ENCODE measurements at regions not wholly inside any gene's neighbourhood (a gene's known extent, or its start where the extent isn't known, plus 50 kb on each side); places are given as distances from the start of the nearest gene placed in this dataset.

GRCh38 chr10:117944676-117945447 is 101.9 kb downstream of the RAB11FIP2 start:
- no peak for TF ChIP-seq CTCF (conservative IDR thresholded peaks at IDR 0.05; ENCODE audit: low read depth in 2 of 2)
- TF ChIP-seq POLR2AphosphoS5 (IDR thresholded peaks at IDR 0.05; ENCODE audit: low read depth): no peak
- TF ChIP-seq EZH2 (IDR thresholded peaks at IDR 0.05; ENCODE audit: low read depth, unreplicated experiment): no peak
- no peak for TF ChIP-seq EZH2phosphoT487 (IDR thresholded peaks at IDR 0.05; ENCODE audit: unreplicated experiment)
- no peak for TF ChIP-seq ZNF331 (CRISPR knock-in tag; IDR thresholded peaks at IDR 0.05; ENCODE audit: low read depth)
- no peak for TF ChIP-seq REST (IDR thresholded peaks at IDR 0.05; ENCODE audit: unreplicated experiment)

Measured in GM23338 (cell line).